ENCODE measurements at regions not wholly inside any gene's neighbourhood (a gene's known extent, or its start where the extent isn't known, plus 50 kb on each side); places are given as distances from the start of the nearest gene placed in this dataset.

GRCh38 chr14:28999656-29000055 is 233.1 kb downstream of the FOXG1 start:
- TF ChIP-seq CTCF (IDR thresholded peaks at IDR 0.05) = no peak
- no peak for TF ChIP-seq POLR2A (IDR thresholded peaks at IDR 0.05)
